Liver (tissue), 3 donors: ENCODE measurements at regions not wholly inside any gene's neighbourhood (a gene's known extent, or its start where the extent isn't known, plus 50 kb on each side); places are given as distances from the start of the nearest gene placed in this dataset.

Source experiments
- ATF3 ChIP-seq: IDR thresholded peaks from 2 replicates; pipeline ENCODE4 v1.6.1; 2016; ENCODE audit warnings: antibody characterized with exemption
- CTCF ChIP-seq: fragments of 150-350 bp; IDR thresholded peaks from 2 replicates; pipeline ENCODE4 v1.5.1; 2017; ENCODE audit warnings: improper control_type of control experiment, low read depth, low read length; ENCODE audit not compliant: missing input control
- EGR1 ChIP-seq, 2 donors: IDR thresholded peaks; 2 replicates each; pipeline ENCODE4 v1.6.1; 2016 to 2018; ENCODE audit warnings: antibody characterized with exemption in 2 of 2, low read depth in 2 of 2
- FOXA1 ChIP-seq: IDR thresholded peaks from 2 replicates; pipeline ENCODE4 v1.6.1; 2016; ENCODE audit warnings: antibody characterized with exemption
- JUND ChIP-seq, 2 donors: IDR thresholded peaks; 2 replicates each; pipeline ENCODE4 v1.6.1; 2016; ENCODE audit warnings: antibody characterized with exemption in 2 of 2
- MAX ChIP-seq: IDR thresholded peaks from 2 replicates; pipeline ENCODE4 v1.6.1; 2016; ENCODE audit warnings: antibody characterized with exemption
- REST ChIP-seq: IDR thresholded peaks from 2 replicates; pipeline ENCODE4 v1.6.1; 2016; ENCODE audit warnings: antibody characterized with exemption, mild to moderate bottlenecking
- SP1 ChIP-seq: IDR thresholded peaks from 2 replicates; pipeline ENCODE4 v1.6.1; 2018; ENCODE audit warnings: antibody characterized with exemption, mild to moderate bottlenecking
- TAF1 ChIP-seq: conservative IDR thresholded peaks from 2 replicates; pipeline ENCODE4 v1.6.1; 2016; ENCODE audit warnings: antibody characterized with exemption, mild to moderate bottlenecking
- donor health status: healthy.
- donor health status: healthy.

GRCh38 chr12:93297032-93297431 is 80.7 kb upstream of the NUDT4 start:
- no peak for TF ChIP-seq TAF1
- no peak for TF ChIP-seq JUND (IDR thresholded peaks at IDR 0.05)
- TF ChIP-seq EGR1 (IDR thresholded peaks at IDR 0.05; ENCODE audit: low read depth in 2 of 2): no peak
- TF ChIP-seq FOXA1: no peak
- no peak for TF ChIP-seq CTCF
- TF ChIP-seq ATF3: no peak
- TF ChIP-seq REST: no peak
- TF ChIP-seq MAX: no peak
- no peak for TF ChIP-seq SP1
